Pancreas (tissue), 10 donors: ENCODE measurements at regions not wholly inside any gene's neighbourhood (a gene's known extent, or its start where the extent isn't known, plus 50 kb on each side); places are given as distances from the start of the nearest gene placed in this dataset.

Source experiments
- ATAC-seq, 4 donors: fragments of 200-7000 bp; cut with Tn5 transposase; one replicate each; pipeline versions ENCODE4 v1.8.0 to v1.9.1; 2020; ENCODE audit warnings: mild to moderate bottlenecking in 4 of 4, moderate library complexity in 4 of 4
- DNase-seq, 6 donors: peaks; one replicate each; pipeline ENCODE4 v3.0.0-alpha.2; 2020
- FAIRE-seq: peaks from 2 replicates; lab custom pipeline; 2012; peaks lifted over from hg19 to GRCh38; lab: Jason Lieb, UNC
- H3K27ac ChIP-seq, 4 donors: fragments of 200-600 bp; sonication (generic); 1 replicate in 3 of 4; 2 replicates in 1 of 4; pipeline versions ENCODE4 v1.5.0 to v1.8.0; 2020
- H3K27me3 ChIP-seq, 4 donors: fragments of 200-600 bp; one replicate each; pipeline ENCODE4 v1.8.0; 2021
- H3K36me3 ChIP-seq, 3 donors: fragments of 200-600 bp; sonication (generic) in 1 of 3; one replicate each; pipeline versions ENCODE4 v1.5.0 to v1.8.0; 2020 to 2021
- H3K4me1 ChIP-seq, 3 donors: fragments of 200-600 bp; one replicate each; pipeline ENCODE4 v1.8.0; 2021
- H3K4me3 ChIP-seq, 4 donors: fragments of 200-600 bp; sonication (generic) in 2 of 4; one replicate each; pipeline versions ENCODE4 v1.5.0 to v1.8.0; 2020 to 2021
- H3K9me3 ChIP-seq, 4 donors: fragments of 200-600 bp; one replicate each; pipeline ENCODE4 v1.8.0; 2021
- CTCF ChIP-seq, 4 donors: fragments of 200-600 bp; sonication (generic) in 3 of 4; IDR thresholded peaks; one replicate each; pipeline versions ENCODE4 v1.5.0 to v1.8.0; 2021; ENCODE audit warnings: antibody characterized with exemption in 4 of 4
- WGBS, 2 donors: extraction: QIAGEN DNeasy Blood & Tissue Kit; methylation state at CpG; one replicate each; pipeline ENCODE4 v1.1.7; 2013; 5-methylcytosine and 5-hydroxymethylcytosine counted together
- intact Hi-C, 3 donors: fragments of 100-400 bp; cut with DNase I; formaldehyde crosslinking; loops; one replicate each; pipeline versions ENCODE4 v1.11.1 to v1.14.2; 2022
- donor health status: healthy with polysubstance abuse.
- donor health status: DM: no; HTN: no; CAD: no; lungs with moderate emphysema.
- donor health status: DM: no; HTN: no; CAD: no.
- donor health status: control.
- donor health status: control.
- donor health status: Bipolar disorder and iron deficiency.
- donor health status: DM: yes; HTN: yes; CAD: no.
- donor health status: DM: no; HTN: no; CAD: no.
- donor health status: DM: no; HTN: no; CAD: no.
- donor health status: DM: yes; HTN: yes; CAD: no.

- H3K4me3 ChIP-seq: no peak overlapping the region
- intact Hi-C loops: no loop called here
- H3K27ac ChIP-seq: no peak overlapping the region
- no peaks in the 10 kb centered on the region for H3K27me3 ChIP-seq
- H3K36me3 ChIP-seq: no peaks in the 10 kb centered on the region
- TF ChIP-seq CTCF (IDR thresholded peaks at IDR 0.05): no peak
- H3K9me3 ChIP-seq: no peaks in the 10 kb centered on the region
- H3K4me1 ChIP-seq: no peaks in the 10 kb centered on the region
- 75 to 88% methylated on average over 2 of the region's 2 CpGs for WGBS, 2 donors
- DNase-seq (no peak), ATAC-seq (no peak), FAIRE-seq (no peak)
These were observed 416.8 kb downstream of the ETNK1 start for GRCh38 chr12:23041774-23042173.

- no peaks in the 10 kb centered on the region for H3K36me3 ChIP-seq
These were observed 418.7 kb downstream of the ETNK1 start for GRCh38 chr12:23043646-23044045.

GRCh38 chr12:23049180-23049579, 424.2 kb downstream of the ETNK1 start:
- Histone ChIP-seq H3K4me3 (no peak overlapping the region), H3K27me3 (no peaks in the 10 kb centered on the region), H3K4me1 (no peaks in the 10 kb centered on the region), H3K27ac (no peak overlapping the region), H3K9me3 (no peaks in the 10 kb centered on the region), H3K36me3 (no peaks in the 10 kb centered on the region)
- WGBS, 2 donors: 26 to 45% methylated on average over 1 of the region's 1 CpG
- ATAC-seq: no peak
- no peak for FAIRE-seq
- no peak for DNase-seq
- TF ChIP-seq CTCF (IDR thresholded peaks at IDR 0.05): no peak
- intact Hi-C loops: no loop called here

More at GRCh38 chr12:23043646-23044045, 418.7 kb downstream of the ETNK1 start:
- no peak for DNase-seq
- FAIRE-seq: no peak
- WGBS, 2 donors: 73 to 75% methylated on average over 1 of the region's 1 CpG
- Histone ChIP-seq H3K4me1 (no peaks in the 10 kb centered on the region), H3K4me3 (no peak overlapping the region), H3K27me3 (no peaks in the 10 kb centered on the region), H3K27ac (no peak overlapping the region), H3K9me3 (no peaks in the 10 kb centered on the region)
- intact Hi-C loops: no loop called here
- ATAC-seq: no peak
- no peak for TF ChIP-seq CTCF (IDR thresholded peaks at IDR 0.05)

GRCh38 chr12:23055004-23055403, 430.0 kb downstream of the ETNK1 start:
- Histone ChIP-seq H3K9me3 (no peaks in the 10 kb centered on the region), H3K27me3 (no peaks in the 10 kb centered on the region), H3K36me3 (no peaks in the 10 kb centered on the region), H3K27ac (no peak overlapping the region), H3K4me1 (no peaks in the 10 kb centered on the region), H3K4me3 (no peak overlapping the region)
- ATAC-seq: peak in 2 of 4 donors; percentile 39 to 48
- DNase-seq: no peak
- 2 to 6% methylated on average over 4 of the region's 4 CpGs for WGBS, 2 donors
- peak in 1 of 4 donors; percentile 14 for TF ChIP-seq CTCF (IDR thresholded peaks at IDR 0.05)
- intact Hi-C loops: no loop called here
- FAIRE-seq: no peak

- no peak overlapping the region for H3K27ac ChIP-seq
- no peak overlapping the region for H3K4me3 ChIP-seq
- no peaks in the 10 kb centered on the region for H3K4me1 ChIP-seq
- H3K27me3 ChIP-seq: no peaks in the 10 kb centered on the region
- no peaks in the 10 kb centered on the region for H3K9me3 ChIP-seq
- intact Hi-C loops: no loop called here
- WGBS, 2 donors: 28 to 34% methylated on average over 2 of the region's 2 CpGs
- FAIRE-seq (no peak), ATAC-seq (no peak), DNase-seq (no peak)
- no peaks in the 10 kb centered on the region for H3K36me3 ChIP-seq
- TF ChIP-seq CTCF (IDR thresholded peaks at IDR 0.05): no peak
These were observed 432.6 kb downstream of the ETNK1 start for GRCh38 chr12:23057571-23057970.
